ENCODE measurements at regions not wholly inside any gene's neighbourhood (a gene's known extent, or its start where the extent isn't known, plus 50 kb on each side); places are given as distances from the start of the nearest gene placed in this dataset.

- peaks cover 21% of the 10 kb centered on the region for H3K4me1 ChIP-seq (ENCODE audit: control insufficient read depth, insufficient read depth, low read length)
Observed at GRCh38 chr3:16059081-16059537, 115.4 kb upstream of the GALNT15 start.

More at GRCh38 chr3:16059081-16059537, 115.4 kb upstream of the GALNT15 start:
- ATAC-seq (ENCODE audit: low read depth) (no peak; the same call in 1 of the 2 replicates), DNase-seq (peak; percentile 39)
- Histone ChIP-seq H3K9me1 (ENCODE audit: insufficient read depth, low read length) (peaks cover 24% of the 10 kb centered on the region), H4K8ac (ENCODE audit: low read depth in 2 of 2, low read length in 2 of 2) (peak overlapping the region; percentile 99 to 100), H3K79me1 (ENCODE audit: low read depth in 1 of 2, low read length in 2 of 2) (peaks cover 5 to 22% of the 10 kb centered on the region in 2 experiments; a peak in 3 of 4 replicates), H3K14ac (replicated peaks; ENCODE audit: low read depth, low read length) (peak overlapping the region; percentile 99), H2BK15ac (ENCODE audit: low read depth, low read length) (peak overlapping the region; percentile 100), H3K36me3 (ENCODE audit: control insufficient read depth, insufficient read depth, low read length) (no peaks in the 10 kb centered on the region), H2AK9ac (replicated peaks; ENCODE audit: low read depth, low read length, poor library complexity) (peak overlapping the region; percentile 95), H3K4ac (ENCODE audit: low read depth, low read length) (peak overlapping the region; percentile 99), H3K23ac (ENCODE audit: low read depth, low read length) (peak overlapping the region; percentile 99), H3K9me3 (ENCODE audit: control insufficient read depth, insufficient read depth, low read length) (no peaks in the 10 kb centered on the region; the same call in 1 of the 2 replicates), H4K91ac (ENCODE audit: insufficient read depth, low read depth, low read length) (peak overlapping the region; percentile 100), H2BK5ac (ENCODE audit: low read depth, low read length, poor library complexity, severe bottlenecking) (peak overlapping the region; percentile 100), H3K27me3 (ENCODE audit: control insufficient read depth, insufficient read depth, low read length) (no peaks in the 10 kb centered on the region), H3K27ac (ENCODE audit: insufficient read depth, low read length) (peak overlapping the region; percentile 100), H4K5ac (ENCODE audit: low read depth, low read length) (peak overlapping the region; percentile 100), H3K4me2 (ENCODE audit: low read depth, low read length) (no peak overlapping the region), H3K56ac (ENCODE audit: extremely low read depth, insufficient read depth, low read length) (peak overlapping the region; percentile 100), H2BK20ac (ENCODE audit: low read depth, low read length) (peak overlapping the region; percentile 99), H2BK120ac (ENCODE audit: low read depth, low read length) (peak overlapping the region; percentile 100), H2AK5ac (ENCODE audit: low read depth, low read length) (peak overlapping the region; percentile 100), H3K9ac (ENCODE audit: low read depth, low read length) (peak overlapping the region; percentile 74), H4K20me1 (ENCODE audit: insufficient read depth, low read length) (no peaks in the 10 kb centered on the region), H3K18ac (ENCODE audit: low read depth, low read length) (peak overlapping the region; percentile 100), H3K4me3 (ENCODE audit: insufficient read depth, low read depth, low read length) (no peak overlapping the region), H2AFZ (replicated peaks; ENCODE audit: low read length, poor library complexity) (peak overlapping the region; percentile 81)
- intact Hi-C loops (cut with micrococcal nuclease) (no loop called here), dilution Hi-C loops (cut with HindIII; ENCODE audit: low sequenced_read_pairs, unreplicated experiment) (no loop called here), in situ Hi-C loops (cut with MboI; ENCODE audit: low sequenced_read_pairs) (loop anchor here (25.0 kb wide), 1 partner anchor 422 kb away; no protein-coding TSS in a partner anchor)
- WGBS, 2 experiments (ENCODE audit: extremely low coverage in 2 of 2, insufficient read length in 1 of 2) = no CpG with 5 or more reads among the region's 5 CpGs
- CTCF ChIA-PET = interaction anchor here (1.3 to 2.6 kb wide), 3 partner anchors 10 to 120 kb away, joined by 3 to 13 read pairs (median 5); no protein-coding TSS in a partner anchor
- BruUV-seq (replicated peaks) = no TSS peak
- POLR2A ChIA-PET (ENCODE audit: unreplicated experiment) = interaction anchor here (1.4 to 2.3 kb wide), 2 partner anchors 31 to 115 kb away, joined by 4 to 5 read pairs; partner anchors contain the start of gene GALNT15
- TF ChIP-seq USF2 (IDR thresholded peaks at IDR 0.05; ENCODE audit: low read depth, low read length) = no peak
- TF ChIP-seq POLR2A (IDR thresholded peaks at IDR 0.05; ENCODE audit: low read depth, low read length) = peak; percentile 16; the same call in 1 of the 2 replicates

Measured in IMR-90 (cell line).